Endothelial cell of umbilical vein (primary cell): ENCODE measurements at regions not wholly inside any gene's neighbourhood (a gene's known extent, or its start where the extent isn't known, plus 50 kb on each side); places are given as distances from the start of the nearest gene placed in this dataset.

Experiments
- BruUV-seq: library from RNA; stranded (reverse); fragments of 400-500 nt; replicated peaks from 2 replicates; lab custom pipeline; 2021; lab: Mats Ljungman, UMichigan
- CTCF ChIA-PET: fragments of 300-600, 350-600 bp; sonication (Branson Sonifier 250); formaldehyde crosslinking; loops from one replicate; lab custom pipeline; 2021; ENCODE audit warnings: antibody characterized with exemption, inconsistent platforms; lab: Charles Lee
- POLR2A ChIA-PET: fragments of 300-600, 350-600 bp; sonication (Branson Sonifier 250); formaldehyde crosslinking; loops from one replicate; lab custom pipeline; 2021; ENCODE audit warnings: antibody characterized with exemption, inconsistent platforms; lab: Charles Lee
- DNase-seq: peaks from one replicate; pipeline ENCODE4 v3.0.0-alpha.2; 2011; ENCODE audit warnings: low read depth, low spot score
- FAIRE-seq: peaks from 2 replicates; lab custom pipeline; 2011; peaks lifted over from hg19 to GRCh38; lab: Jason Lieb, UNC
- H2AFZ ChIP-seq: 2 replicates; pipeline ENCODE4 v1.6.0; 2012; ENCODE audit warnings: low read depth, low read length, control low read depth, inconsistent platforms
- H3K27ac ChIP-seq: 2 replicates; pipeline ENCODE4 v1.5.1; 2011; ENCODE audit warnings: low read depth, mild to moderate bottlenecking, control low read depth, low read length, moderate library complexity; ENCODE audit not compliant: insufficient read depth
- H3K27me3 ChIP-seq, 2 experiments: 2 replicates each; pipeline versions ENCODE4 v1.6.0 to v1.6.1; 2011; ENCODE audit warnings: low read length in 2 of 2, mixed read lengths in 1 of 2; ENCODE audit not compliant: control insufficient read depth in 2 of 2, insufficient read depth in 2 of 2
- H3K36me3 ChIP-seq, 2 experiments: 2 replicates in 1 of 2; 3 replicates in 1 of 2; pipeline ENCODE4 v1.5.1; 2011; ENCODE audit warnings: low read length in 2 of 2, mild to moderate bottlenecking in 1 of 2, moderate library complexity in 1 of 2; ENCODE audit not compliant: control insufficient read depth in 2 of 2, insufficient read depth in 2 of 2; ENCODE audit errors: extremely low read depth in 1 of 2
- H3K4me1 ChIP-seq: 3 replicates; pipeline ENCODE4 v1.5.1; 2011; ENCODE audit warnings: mild to moderate bottlenecking, low read length; ENCODE audit not compliant: control insufficient read depth, insufficient read depth; ENCODE audit errors: extremely low read depth
- H3K4me2 ChIP-seq: 2 replicates; pipeline ENCODE4 v1.6.1; 2011; ENCODE audit warnings: low read length, control low read depth, mixed read lengths; ENCODE audit not compliant: insufficient read depth
- H3K4me3 ChIP-seq, 3 experiments: fragments of 200-600 bp in 1 of 3; sonication (generic), shearing (Covaris generic) in 1 of 3; replicated peaks in 1 of 3; 2 replicates each; pipeline ENCODE4 v1.5.1; 2011 to 2016; ENCODE audit warnings: control low read depth in 3 of 3, low read length in 3 of 3, mild to moderate bottlenecking in 2 of 3, inconsistent platforms in 1 of 3, low read depth in 1 of 3, moderate library complexity in 1 of 3; ENCODE audit not compliant: insufficient read depth in 1 of 3
- H3K79me2 ChIP-seq: 2 replicates; pipeline ENCODE4 v1.6.0; 2012; ENCODE audit warnings: low read length, inconsistent platforms; ENCODE audit not compliant: control insufficient read depth, insufficient read depth
- H3K9ac ChIP-seq: replicated peaks from 2 replicates; pipeline ENCODE3; 2011; ENCODE audit warnings: low read length, control low read depth; ENCODE audit not compliant: insufficient read depth; ENCODE audit errors: extremely low read depth
- H3K9me1 ChIP-seq: replicated peaks from 3 replicates; pipeline ENCODE4 v1.6.0; 2011; ENCODE audit warnings: mild to moderate bottlenecking, low read length; ENCODE audit not compliant: control insufficient read depth, insufficient read depth; ENCODE audit errors: extremely low read depth
- H3K9me3 ChIP-seq: replicated peaks from 2 replicates; pipeline ENCODE4 v1.5.1; 2012; ENCODE audit warnings: low read length, inconsistent platforms; ENCODE audit not compliant: control insufficient read depth, insufficient read depth
- H4K20me1 ChIP-seq: replicated peaks from 2 replicates; pipeline ENCODE3; 2011; ENCODE audit warnings: mild to moderate bottlenecking, low read length; ENCODE audit not compliant: control insufficient read depth, insufficient read depth; ENCODE audit errors: extremely low read depth
- CTCF ChIP-seq, 2 donors: IDR thresholded peaks; 1 replicate in 1 of 2; 2 replicates in 1 of 2; pipeline ENCODE4 v1.5.1; 2011; ENCODE audit warnings: low read length in 2 of 2, mild to moderate bottlenecking in 2 of 2, moderate library complexity in 2 of 2, control low read depth in 1 of 2, inconsistent platforms in 1 of 2, low read depth in 1 of 2; ENCODE audit not compliant: insufficient read depth in 1 of 2; ENCODE audit errors: extremely low read depth in 1 of 2
- EZH2 ChIP-seq: IDR thresholded peaks from 2 replicates; pipeline ENCODE4 v1.6.1; 2012; ENCODE audit warnings: borderline replicate concordance, low read depth, mild to moderate bottlenecking, moderate library complexity, low read length, inconsistent platforms; ENCODE audit not compliant: severe bottlenecking
- FOS ChIP-seq: IDR thresholded peaks from 2 replicates; pipeline ENCODE4 v1.6.1; 2011; ENCODE audit warnings: mild to moderate bottlenecking, low read length, moderate library complexity, borderline replicate concordance; ENCODE audit not compliant: insufficient read depth
- GATA2 ChIP-seq: IDR thresholded peaks from 2 replicates; pipeline ENCODE4 v1.7.0; 2011; ENCODE audit warnings: low read depth, mild to moderate bottlenecking, moderate library complexity, mixed read lengths, low read length; ENCODE audit not compliant: insufficient read length, insufficient read depth
- JUN ChIP-seq: IDR thresholded peaks from 2 replicates; pipeline ENCODE4 v1.6.1; 2011; ENCODE audit warnings: borderline replicate concordance, low read depth; ENCODE audit not compliant: insufficient read length, insufficient read depth
- MYC ChIP-seq: IDR thresholded peaks from one replicate; pipeline ENCODE4 v1.6.1; 2011; ENCODE audit warnings: mild to moderate bottlenecking, low read depth, low read length
- POLR2A ChIP-seq: IDR thresholded peaks from 2 replicates; pipeline ENCODE4 v1.6.1; 2012; ENCODE audit warnings: low read depth, mild to moderate bottlenecking, control low read depth, low read length
- POLR2AphosphoS5 ChIP-seq: IDR thresholded peaks from 2 replicates; pipeline ENCODE4 v1.6.1; 2012; ENCODE audit warnings: low read depth, mild to moderate bottlenecking, control low read depth, low read length, moderate library complexity; ENCODE audit not compliant: insufficient read depth
- dilution Hi-C: fragments of 300-500 bp; cut with MboI; formaldehyde crosslinking; loops from one replicate; pipeline ENCODE4 v1.15.0; 2019; ENCODE audit warnings: low sequenced_read_pairs; ENCODE audit not compliant: extremely low pct_ligation_motif_present
- intact Hi-C: fragments of 100-400 bp; cut with micrococcal nuclease; formaldehyde crosslinking; loops from one replicate; pipeline ENCODE4 v1.10.0; 2022
- TF ChIP-seq, protein P1 (sequence below): IDR thresholded peaks from 2 replicates; pipeline ENCODE4 v1.6.1; 2011; ENCODE audit not compliant: insufficient read depth, insufficient read length

GRCh38 chr22:48343461-48343860, 1484.2 kb downstream of the BRD1 start:
- TF ChIP-seq, protein P1, sequence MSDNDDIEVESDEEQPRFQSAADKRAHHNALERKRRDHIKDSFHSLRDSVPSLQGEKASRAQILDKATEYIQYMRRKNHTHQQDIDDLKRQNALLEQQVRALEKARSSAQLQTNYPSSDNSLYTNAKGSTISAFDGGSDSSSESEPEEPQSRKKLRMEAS = no peak
- no peak for TF ChIP-seq FOS
- no peaks in the 10 kb centered on the region for H3K27me3 ChIP-seq
- no peaks in the 10 kb centered on the region for H3K79me2 ChIP-seq
- ChIA-PET POLR2A (no interaction called here), CTCF (interaction anchor here (1.0 kb wide), 1 partner anchor 11 kb away, joined by 3 read pairs; no protein-coding TSS in a partner anchor)
- no peak for DNase-seq
- FAIRE-seq = no peak
- no TSS peak for BruUV-seq
- H3K9me3 ChIP-seq = peaks cover 5% of the 10 kb centered on the region
- H3K4me3 ChIP-seq = no peak overlapping the region
- no peaks in the 10 kb centered on the region for H3K9me1 ChIP-seq
- intact Hi-C loops = no loop called here
- no peaks in the 10 kb centered on the region for H4K20me1 ChIP-seq
- no peak overlapping the region for H3K4me2 ChIP-seq
- H3K9ac ChIP-seq = no peak overlapping the region
- H3K36me3 ChIP-seq = no peaks in the 10 kb centered on the region
- no peaks in the 10 kb centered on the region for H3K4me1 ChIP-seq
- dilution Hi-C loops = no loop called here
- no peak overlapping the region for H2AFZ ChIP-seq
- no peak overlapping the region for H3K27ac ChIP-seq

- H4K20me1 ChIP-seq = no peaks in the 10 kb centered on the region
- FAIRE-seq = no peak
- no peaks in the 10 kb centered on the region for H3K4me1 ChIP-seq
- BruUV-seq = no TSS peak
- no peak overlapping the region for H3K27ac ChIP-seq
- H3K9ac ChIP-seq = no peak overlapping the region
- H3K36me3 ChIP-seq = no peaks in the 10 kb centered on the region
- ChIA-PET POLR2A (no interaction called here), CTCF (no interaction called here)
- H3K79me2 ChIP-seq = no peaks in the 10 kb centered on the region
- H3K27me3 ChIP-seq = no peaks in the 10 kb centered on the region
- intact Hi-C loops (no loop called here), dilution Hi-C loops (no loop called here)
- no peak overlapping the region for H3K4me2 ChIP-seq
- no peak overlapping the region for H3K4me3 ChIP-seq
- peaks cover 8% of the 10 kb centered on the region for H3K9me3 ChIP-seq
- H3K9me1 ChIP-seq = no peaks in the 10 kb centered on the region
- TF ChIP-seq MYC (no peak), FOS (no peak), POLR2AphosphoS5 (no peak), POLR2A (no peak), EZH2 (no peak), JUN (no peak), CTCF (IDR thresholded peaks at IDR 0.05; ENCODE audit: extremely low read depth in 1 of 2, insufficient read depth in 1 of 2, low read depth in 1 of 2, low read length in 2 of 2) (no peak), GATA2 (no peak)
- TF ChIP-seq, protein P1 = no peak
- no peak for DNase-seq
- H2AFZ ChIP-seq = no peak overlapping the region
Observed at GRCh38 chr22:48342732-48343131, 1484.9 kb downstream of the BRD1 start.
